CD14-positive monocyte (primary cell): ENCODE measurements at regions not wholly inside any gene's neighbourhood (a gene's known extent, or its start where the extent isn't known, plus 50 kb on each side); places are given as distances from the start of the nearest gene placed in this dataset.
A peak's percentile ranks its signal among the peaks of the same experiment; 100 is the strongest.
"Not testable (repeated sequence)": the region's sequence is repeated elsewhere in the genome, so short reads cannot be mapped to it uniquely, and the experiment has no call there.

Experiments
- DNase-seq, 3 donors: peaks; one replicate each; pipeline ENCODE4 v3.0.0-alpha.2; 2011 to 2022
- H2AFZ ChIP-seq: 2 replicates; pipeline ENCODE4 v1.6.0; 2012; ENCODE audit warnings: mild to moderate bottlenecking, low read depth, low read length, inconsistent platforms; ENCODE audit not compliant: insufficient read depth, poor library complexity, severe bottlenecking
- H3K27ac ChIP-seq, 2 donors: 1 replicate in 1 of 2; 2 replicates in 1 of 2; pipeline ENCODE4 v1.5.1; 2012 to 2013; ENCODE audit warnings: low read length in 2 of 2, control low read depth in 1 of 2, inconsistent platforms in 1 of 2, low read depth in 1 of 2, mild to moderate bottlenecking in 1 of 2
- H3K27me3 ChIP-seq, 2 donors: one replicate each; pipeline versions ENCODE4 v1.6.0 to v1.6.1; 2011 to 2013; ENCODE audit warnings: low read length in 2 of 2; ENCODE audit not compliant: control insufficient read depth in 2 of 2, insufficient read depth in 2 of 2
- H3K36me3 ChIP-seq, 2 donors: replicated peaks in 1 of 2; 1 replicate in 1 of 2; 2 replicates in 1 of 2; pipeline versions ENCODE4 v1.5.1 to v1.6.1; 2012 to 2013; ENCODE audit warnings: low read length in 2 of 2, control low read depth in 1 of 2, inconsistent platforms in 1 of 2, mild to moderate bottlenecking in 1 of 2; ENCODE audit not compliant: insufficient read depth in 2 of 2, control insufficient read depth in 1 of 2
- H3K4me1 ChIP-seq, 2 donors: 1 replicate in 1 of 2; 2 replicates in 1 of 2; pipeline versions ENCODE4 v1.5.1 to v1.6.1; 2012 to 2013; ENCODE audit warnings: low read length in 2 of 2, control low read depth in 1 of 2, inconsistent platforms in 1 of 2, mild to moderate bottlenecking in 1 of 2, moderate library complexity in 1 of 2; ENCODE audit not compliant: insufficient read depth in 2 of 2, control insufficient read depth in 1 of 2
- H3K4me2 ChIP-seq: replicated peaks from 2 replicates; pipeline ENCODE3; 2012; ENCODE audit warnings: low read length, moderate library complexity, mild to moderate bottlenecking; ENCODE audit not compliant: poor library complexity, severe bottlenecking; ENCODE audit errors: extremely low read depth
- H3K4me3 ChIP-seq, 3 experiments: fragments of 200-600 bp in 1 of 3; sonication (generic) in 1 of 3; replicated peaks in 1 of 3; 1 replicate in 2 of 3; 2 replicates in 1 of 3; pipeline ENCODE4 v1.5.1; 2011 to 2013; ENCODE audit warnings: low read length in 3 of 3, mild to moderate bottlenecking in 3 of 3, control low read depth in 2 of 3, low read depth in 2 of 3, inconsistent platforms in 1 of 3, moderate library complexity in 1 of 3
- H3K79me2 ChIP-seq: 2 replicates; pipeline ENCODE4 v1.6.0; 2012; ENCODE audit warnings: mild to moderate bottlenecking, control low read depth, inconsistent platforms, low read length, moderate library complexity; ENCODE audit not compliant: insufficient read depth
- H3K9ac ChIP-seq: 2 replicates; pipeline ENCODE4 v1.6.0; 2017; ENCODE audit warnings: low read length, mild to moderate bottlenecking; ENCODE audit not compliant: insufficient read depth, poor library complexity, severe bottlenecking
- H3K9me3 ChIP-seq, 2 donors: replicated peaks in 1 of 2; 1 replicate in 1 of 2; 2 replicates in 1 of 2; pipeline versions ENCODE4 v1.5.1 to v1.6.1; 2012 to 2013; ENCODE audit warnings: low read length in 2 of 2, control low read depth in 1 of 2; ENCODE audit not compliant: control insufficient read depth in 1 of 2, insufficient read depth in 1 of 2
- H4K20me1 ChIP-seq: 2 replicates; pipeline ENCODE4 v1.6.0; 2012; ENCODE audit warnings: mild to moderate bottlenecking, low read length, control low read depth, moderate library complexity; ENCODE audit not compliant: insufficient read depth
- H3K27ac Mint-ChIP-seq, 7 donors: one replicate each; pipeline ENCODE4 v1.8.0; 2020; ENCODE audit warnings: mild to moderate bottlenecking in 7 of 7, mixed read lengths in 7 of 7, moderate library complexity in 6 of 7, inconsistent platforms in 2 of 7
- H3K27me3 Mint-ChIP-seq, 3 donors: one replicate each; pipeline ENCODE4 v1.8.0; 2021 to 2022; ENCODE audit warnings: low read depth in 3 of 3, mild to moderate bottlenecking in 3 of 3, mixed read lengths in 3 of 3, moderate library complexity in 3 of 3, inconsistent platforms in 1 of 3
- H3K36me3 Mint-ChIP-seq, 2 donors: one replicate each; pipeline ENCODE4 v1.8.0; 2020; ENCODE audit warnings: mixed read lengths in 2 of 2, inconsistent platforms in 1 of 2, mild to moderate bottlenecking in 1 of 2
- H3K4me1 Mint-ChIP-seq: one replicate; pipeline ENCODE4 v1.8.0; 2020; ENCODE audit warnings: mild to moderate bottlenecking, mixed read lengths
- H3K4me3 Mint-ChIP-seq, 2 donors: one replicate each; pipeline ENCODE4 v1.8.0; 2020; ENCODE audit warnings: mild to moderate bottlenecking in 2 of 2, mixed read lengths in 2 of 2, moderate library complexity in 1 of 2
- H3K9me3 Mint-ChIP-seq, 7 donors: one replicate each; pipeline ENCODE4 v1.8.0; 2020 to 2022; ENCODE audit warnings: mixed read lengths in 7 of 7, mild to moderate bottlenecking in 6 of 7, moderate library complexity in 6 of 7, inconsistent platforms in 2 of 7
- CTCF ChIP-seq: fragments of 200-600 bp; IDR thresholded peaks from one replicate; pipeline ENCODE4 v1.8.0; 2022; ENCODE audit warnings: antibody characterized with exemption, mild to moderate bottlenecking
- WGBS: methylation state at CpG from one replicate; pipeline ENCODE4 v1.1.5; 2013; ENCODE audit warnings: missing lambda C conversion rate; ENCODE audit not compliant: insufficient coverage; 5-methylcytosine and 5-hydroxymethylcytosine counted together
- intact Hi-C, 2 donors: fragments of 100-400 bp; cut with micrococcal nuclease; formaldehyde crosslinking; loops; one replicate each; pipeline versions ENCODE4 v1.15.0 to v1.15.1; 2023

DNA sequence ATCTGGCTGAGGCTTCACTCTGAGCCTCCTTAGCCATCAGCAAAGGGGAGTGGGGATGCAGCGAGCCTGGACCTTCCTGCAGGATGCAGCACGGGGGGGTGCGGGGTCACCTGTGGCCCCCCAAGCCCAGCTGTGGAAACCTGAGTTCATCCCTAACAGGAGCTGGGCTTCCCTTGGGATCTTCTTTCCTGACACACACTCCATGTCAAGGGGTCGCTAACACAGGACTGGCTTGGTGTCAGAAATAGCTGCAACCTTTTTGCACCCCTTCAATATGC lies 174.7 kb downstream of the RTP5 start:
- Histone ChIP-seq H3K4me3 (no peak overlapping the region), H3K4me2 (no peak overlapping the region), H3K36me3 (no peaks in the 10 kb centered on the region), H3K9me3 (peaks cover 13 to 19% of the 10 kb centered on the region in 2 donors), H3K79me2 (no peaks in the 10 kb centered on the region), H3K9ac (no peak overlapping the region), H4K20me1 (no peaks in the 10 kb centered on the region), H3K27me3 (peaks cover 4 to 6% of the 10 kb centered on the region in 2 donors), H2AFZ (no peak overlapping the region), H3K27ac (no peak overlapping the region), H3K4me1 (no peaks in the 10 kb centered on the region)
- H3K9me3 Mint-ChIP-seq = peaks cover 5 to 28% (median 18%) of the 10 kb centered on the region in 7 donors
- TF ChIP-seq CTCF = no peak
- H3K4me1 Mint-ChIP-seq = no peaks in the 10 kb centered on the region
- 83% methylated on average over 2 of the region's 4 CpGs for WGBS
- intact Hi-C loops = no loop called here
- no peaks in the 10 kb centered on the region for H3K36me3 Mint-ChIP-seq
- no peak overlapping the region for H3K4me3 Mint-ChIP-seq
- no peak overlapping the region for H3K27ac Mint-ChIP-seq
- no peak for DNase-seq
- H3K27me3 Mint-ChIP-seq = peaks cover 52 to 57% (median 53%) of the 10 kb centered on the region in 3 donors

- Mint-ChIP-seq H3K27ac (peak overlapping the region in 1 of 7 donors; percentile 50), H3K4me3 (peak overlapping the region in 1 of 2 donors; percentile 77), H3K27me3 (peaks cover 49 to 67% (median 53%) of the 10 kb centered on the region in 3 donors), H3K9me3 (peaks cover 5 to 31% (median 18%) of the 10 kb centered on the region in 7 donors)
- H3K36me3 Mint-ChIP-seq, H3K4me3 ChIP-seq, H3K4me1 Mint-ChIP-seq, H3K27me3 ChIP-seq, intact Hi-C loops, H3K4me1 ChIP-seq, H2AFZ ChIP-seq, DNase-seq, H3K79me2 ChIP-seq, H3K27ac ChIP-seq, H3K4me2 ChIP-seq, H4K20me1 ChIP-seq, H3K36me3 ChIP-seq, H3K9ac ChIP-seq: not testable (repeated sequence)
- H3K9me3 ChIP-seq = peaks cover 13 to 19% of the 10 kb centered on the region in 2 donors
- WGBS = 98% methylated on average over 12 of the region's 25 CpGs
Measured at GRCh38 chr2:242045596-242046144, 176.1 kb downstream of the RTP5 start.
